Calu3 (cell line): ENCODE measurements at regions not wholly inside any gene's neighbourhood (a gene's known extent, or its start where the extent isn't known, plus 50 kb on each side); places are given as distances from the start of the nearest gene placed in this dataset.

Experiments used
- BruUV-seq: library from RNA; stranded (reverse); fragments of 400-500 nt; replicated peaks from 2 replicates; lab custom pipeline; 2021; lab: Mats Ljungman, UMichigan
- CTCF ChIA-PET: fragments of 300-600 bp; sonication (Branson Sonifier 250); formaldehyde crosslinking; loops from one replicate; lab custom pipeline; 2022; ENCODE audit warnings: antibody characterized with exemption; lab: Charles Lee
- DNase-seq: peaks from one replicate; pipeline ENCODE4 v3.0.0; 2022
- H3K27ac Mint-ChIP-seq: one replicate; pipeline ENCODE4 v1.8.0; 2022; ENCODE audit warnings: mixed read lengths; ENCODE audit not compliant: unreplicated experiment
- H3K27me3 Mint-ChIP-seq: one replicate; pipeline ENCODE4 v1.8.0; 2022; ENCODE audit warnings: mixed read lengths; ENCODE audit not compliant: unreplicated experiment
- H3K36me3 Mint-ChIP-seq: one replicate; pipeline ENCODE4 v1.8.0; 2022; ENCODE audit warnings: mild to moderate bottlenecking, moderate library complexity, mixed read lengths; ENCODE audit not compliant: insufficient read depth, unreplicated experiment
- H3K4me1 Mint-ChIP-seq: one replicate; pipeline ENCODE4 v1.8.0; 2022; ENCODE audit warnings: mild to moderate bottlenecking, low read depth, mixed read lengths; ENCODE audit not compliant: unreplicated experiment
- H3K4me3 Mint-ChIP-seq: one replicate; pipeline ENCODE4 v1.8.0; 2022; ENCODE audit warnings: mild to moderate bottlenecking, low read depth, moderate library complexity, mixed read lengths; ENCODE audit not compliant: unreplicated experiment
- H3K9me3 Mint-ChIP-seq: one replicate; pipeline ENCODE4 v1.8.0; 2022; ENCODE audit warnings: low read depth, mixed read lengths; ENCODE audit not compliant: unreplicated experiment
- intact Hi-C: fragments of 100-400 bp; cut with micrococcal nuclease; formaldehyde crosslinking; loops from one replicate; pipeline ENCODE4 v1.10.0; 2022; ENCODE audit not compliant: unreplicated experiment
- TF ChIP-seq, protein P1 (sequence below): fragments of 200-600 bp; IDR thresholded peaks from one replicate; pipeline ENCODE4 v1.8.0; 2022; ENCODE audit warnings: antibody characterized with exemption; ENCODE audit not compliant: unreplicated experiment

DNA sequence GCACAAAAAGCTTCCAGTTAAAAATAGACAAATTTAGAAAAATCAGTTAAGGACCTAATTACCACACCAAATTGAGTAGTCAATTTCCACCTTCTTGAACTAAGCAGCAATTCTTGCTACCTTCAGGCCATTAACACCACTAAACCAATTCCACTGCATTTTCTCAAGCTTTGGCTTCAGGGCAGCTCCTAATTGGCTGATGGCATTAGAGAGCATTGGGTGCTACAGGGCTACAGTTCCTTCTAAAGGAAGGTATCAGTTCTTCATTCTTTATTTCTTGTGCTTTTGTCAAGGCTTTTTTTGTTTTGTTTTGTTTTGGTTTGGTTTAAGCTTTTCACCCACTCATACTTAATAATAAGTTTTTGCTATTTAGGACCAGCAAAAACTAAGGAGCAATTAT, 90.2 kb upstream of the FAM241A start:
- Mint-ChIP-seq H3K4me1 (no peaks in the 10 kb centered on the region), H3K4me3 (no peak overlapping the region), H3K27ac (no peak overlapping the region), H3K27me3 (no peaks in the 10 kb centered on the region), H3K36me3 (no peaks in the 10 kb centered on the region), H3K9me3 (no peaks in the 10 kb centered on the region)
- no TSS peak for BruUV-seq
- TF ChIP-seq, protein P1, sequence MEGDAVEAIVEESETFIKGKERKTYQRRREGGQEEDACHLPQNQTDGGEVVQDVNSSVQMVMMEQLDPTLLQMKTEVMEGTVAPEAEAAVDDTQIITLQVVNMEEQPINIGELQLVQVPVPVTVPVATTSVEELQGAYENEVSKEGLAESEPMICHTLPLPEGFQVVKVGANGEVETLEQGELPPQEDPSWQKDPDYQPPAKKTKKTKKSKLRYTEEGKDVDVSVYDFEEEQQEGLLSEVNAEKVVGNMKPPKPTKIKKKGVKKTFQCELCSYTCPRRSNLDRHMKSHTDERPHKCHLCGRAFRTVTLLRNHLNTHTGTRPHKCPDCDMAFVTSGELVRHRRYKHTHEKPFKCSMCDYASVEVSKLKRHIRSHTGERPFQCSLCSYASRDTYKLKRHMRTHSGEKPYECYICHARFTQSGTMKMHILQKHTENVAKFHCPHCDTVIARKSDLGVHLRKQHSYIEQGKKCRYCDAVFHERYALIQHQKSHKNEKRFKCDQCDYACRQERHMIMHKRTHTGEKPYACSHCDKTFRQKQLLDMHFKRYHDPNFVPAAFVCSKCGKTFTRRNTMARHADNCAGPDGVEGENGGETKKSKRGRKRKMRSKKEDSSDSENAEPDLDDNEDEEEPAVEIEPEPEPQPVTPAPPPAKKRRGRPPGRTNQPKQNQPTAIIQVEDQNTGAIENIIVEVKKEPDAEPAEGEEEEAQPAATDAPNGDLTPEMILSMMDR, result no peak
- CTCF ChIA-PET, result no interaction called here
- intact Hi-C loops, result no loop called here
- DNase-seq, result no peak

DNA sequence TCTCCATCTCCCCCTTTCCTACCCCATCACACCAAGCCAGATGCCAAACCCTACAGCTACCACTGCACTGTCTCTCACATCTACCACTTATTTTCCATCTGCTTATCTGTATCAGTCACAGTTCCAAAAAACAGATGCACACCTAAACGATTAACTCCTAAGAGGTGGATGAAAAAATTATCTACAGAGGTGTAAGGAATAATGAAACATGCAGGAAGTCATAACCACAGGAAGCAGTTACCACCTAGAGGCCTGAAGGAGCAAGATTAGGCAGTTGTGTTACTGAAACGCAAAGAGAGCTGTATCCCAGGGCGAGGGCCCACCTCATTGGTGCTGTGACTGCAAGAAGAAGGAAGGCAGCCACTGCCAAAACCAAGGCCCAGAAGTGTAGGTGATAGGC, 87.8 kb upstream of the FAM241A start:
- no TSS peak for BruUV-seq
- intact Hi-C loops, result no loop called here
- Mint-ChIP-seq H3K27ac (no peak overlapping the region), H3K36me3 (no peaks in the 10 kb centered on the region), H3K4me3 (no peak overlapping the region), H3K9me3 (no peaks in the 10 kb centered on the region), H3K27me3 (no peaks in the 10 kb centered on the region), H3K4me1 (no peaks in the 10 kb centered on the region)
- CTCF ChIA-PET, result no interaction called here
- DNase-seq, result no peak
- TF ChIP-seq, protein P1, result no peak

DNA sequence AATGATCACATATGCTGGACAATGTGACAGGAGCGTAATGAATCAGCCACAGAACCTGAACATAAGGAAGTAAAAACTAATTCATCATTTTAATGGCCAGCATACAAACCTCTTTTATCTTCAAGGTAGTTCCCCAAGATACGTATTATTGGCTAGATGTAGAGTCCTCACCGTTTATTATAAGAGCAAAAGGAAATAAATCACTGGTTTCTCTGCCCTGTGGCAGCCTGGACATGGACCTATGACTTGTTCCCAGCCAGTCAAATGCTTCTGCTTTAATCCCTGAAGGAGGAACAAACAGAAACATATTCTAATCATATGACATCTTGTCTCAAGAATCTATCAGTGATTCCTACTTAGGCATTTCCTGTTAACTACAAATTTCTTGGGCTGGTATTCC, 86.8 kb upstream of the FAM241A start:
- TF ChIP-seq, protein P1, result no peak
- no TSS peak for BruUV-seq
- no peaks in the 10 kb centered on the region for H3K4me1 Mint-ChIP-seq
- no peak overlapping the region for H3K27ac Mint-ChIP-seq
- no peak for DNase-seq
- intact Hi-C loops, result no loop called here
- no peak overlapping the region for H3K4me3 Mint-ChIP-seq
- H3K36me3 Mint-ChIP-seq, result no peaks in the 10 kb centered on the region
- CTCF ChIA-PET, result no interaction called here
- H3K9me3 Mint-ChIP-seq, result peaks cover 2% of the 10 kb centered on the region
- H3K27me3 Mint-ChIP-seq, result no peaks in the 10 kb centered on the region

DNA sequence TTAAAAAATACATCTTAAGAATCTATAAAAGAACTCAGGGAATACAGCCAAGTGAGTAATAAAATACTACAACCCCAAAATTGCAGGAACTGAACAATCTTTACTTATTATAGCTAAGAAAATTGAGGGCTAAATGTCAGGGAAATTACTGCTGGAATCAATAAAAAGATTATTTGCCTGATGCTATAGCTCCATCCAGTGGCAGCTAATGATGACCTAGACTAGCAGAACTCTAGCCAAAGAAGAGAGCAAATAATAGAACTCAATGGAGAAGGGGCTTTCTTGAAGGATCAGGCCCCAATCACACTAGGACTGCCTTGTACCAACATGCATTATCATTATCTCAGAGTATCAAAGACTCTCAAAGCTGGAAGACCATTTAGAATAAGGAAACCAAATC, 85.0 kb upstream of the FAM241A start:
- TF ChIP-seq, protein P1, result no peak
- no TSS peak for BruUV-seq
- peak; percentile 9 for DNase-seq
- Mint-ChIP-seq H3K4me3 (no peak overlapping the region), H3K36me3 (no peaks in the 10 kb centered on the region), H3K27me3 (no peaks in the 10 kb centered on the region), H3K27ac (no peak overlapping the region), H3K9me3 (peaks cover 2% of the 10 kb centered on the region), H3K4me1 (no peaks in the 10 kb centered on the region)
- intact Hi-C loops, result loop anchor here (10.0 kb wide), 2 partner anchors 415 to 465 kb away; no protein-coding TSS in a partner anchor
- CTCF ChIA-PET, result interaction anchor here (0.6 to 1.0 kb wide), 4 partner anchors 113 to 418 kb away, joined by 3 to 4 read pairs (median 4); no protein-coding TSS in a partner anchor
